Mucosa of rectum (tissue), 2 donors: ENCODE measurements at regions not wholly inside any gene's neighbourhood (a gene's known extent, or its start where the extent isn't known, plus 50 kb on each side); places are given as distances from the start of the nearest gene placed in this dataset.
"Not testable (repeated sequence)": the region's sequence is repeated elsewhere in the genome, so short reads cannot be mapped to it uniquely, and the experiment has no call there.

Experiments used
- H3K27ac ChIP-seq, 2 donors: one replicate each; pipeline ENCODE4 v1.7.0; 2013; ENCODE audit warnings: inconsistent platforms in 2 of 2, low read depth in 2 of 2, low read length in 2 of 2
- H3K27me3 ChIP-seq, 2 donors: one replicate each; pipeline ENCODE4 v1.7.0; 2013; ENCODE audit warnings: low read length in 2 of 2; ENCODE audit not compliant: control insufficient read depth in 2 of 2, insufficient read depth in 2 of 2
- H3K36me3 ChIP-seq, 2 donors: one replicate each; pipeline ENCODE4 v1.7.0; 2013; ENCODE audit warnings: low read length in 2 of 2; ENCODE audit not compliant: control insufficient read depth in 2 of 2, insufficient read depth in 2 of 2
- H3K4me1 ChIP-seq, 2 donors: one replicate each; pipeline ENCODE4 v1.7.0; 2013; ENCODE audit warnings: low read length in 2 of 2, mild to moderate bottlenecking in 1 of 2; ENCODE audit not compliant: control insufficient read depth in 2 of 2, insufficient read depth in 2 of 2
- H3K4me3 ChIP-seq, 2 donors: one replicate each; pipeline ENCODE4 v1.7.0; 2013; ENCODE audit warnings: low read length in 2 of 2
- H3K9ac ChIP-seq, 2 donors: one replicate each; pipeline ENCODE4 v1.7.0; 2013; ENCODE audit warnings: low read length in 2 of 2, low read depth in 1 of 2, mild to moderate bottlenecking in 1 of 2
- H3K9me3 ChIP-seq, 2 donors: one replicate each; pipeline ENCODE4 v1.7.0; 2013; ENCODE audit warnings: low read length in 2 of 2; ENCODE audit not compliant: control insufficient read depth in 2 of 2
- donor health status: healthy.
- donor health status: Normal muscosa, but diverticular disease.

- no peaks in the 10 kb centered on the region for H3K9me3 ChIP-seq
Measured at GRCh38 chr7:106749165-106749564, 88.2 kb upstream of the CCDC71L start.

DNA sequence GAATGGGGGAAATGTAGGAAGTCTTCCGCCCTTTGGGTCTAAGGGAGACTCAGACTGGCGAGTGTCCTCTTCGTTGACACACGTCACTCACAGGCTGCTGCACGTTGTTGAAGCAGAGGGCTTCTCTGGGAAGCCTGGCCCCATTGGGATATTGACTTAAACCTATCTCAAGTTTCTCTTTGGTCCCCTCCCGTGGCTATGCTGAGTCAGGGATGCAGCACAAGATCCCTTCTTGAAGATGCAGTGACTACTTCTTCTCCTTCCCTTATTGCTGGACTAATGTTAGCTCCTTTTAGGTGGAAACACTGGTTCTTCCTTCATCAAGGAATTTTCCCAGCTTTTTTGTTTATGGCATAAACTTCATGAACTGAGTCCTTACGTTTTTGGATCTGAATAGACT is 89.8 kb upstream of the CCDC71L start:
- no peak overlapping the region for H3K27ac ChIP-seq
- no peaks in the 10 kb centered on the region for H3K36me3 ChIP-seq
- no peak overlapping the region for H3K4me3 ChIP-seq
- H3K27me3 ChIP-seq = no peaks in the 10 kb centered on the region
- peaks cover 0 to 3% of the 10 kb centered on the region in 2 donors for H3K4me1 ChIP-seq
- H3K9ac ChIP-seq = no peak overlapping the region
- H3K9me3 ChIP-seq = no peaks in the 10 kb centered on the region

More at GRCh38 chr7:106749165-106749564, 88.2 kb upstream of the CCDC71L start:
- Histone ChIP-seq H3K9ac (no peak overlapping the region), H3K27me3 (no peaks in the 10 kb centered on the region), H3K4me1 (peaks cover 0 to 3% of the 10 kb centered on the region in 2 donors), H3K27ac (no peak overlapping the region), H3K36me3 (no peaks in the 10 kb centered on the region), H3K4me3 (no peak overlapping the region)

- Histone ChIP-seq H3K4me1 (peaks cover 0 to 3% of the 10 kb centered on the region in 2 donors), H3K27me3 (no peaks in the 10 kb centered on the region), H3K36me3 (no peaks in the 10 kb centered on the region), H3K27ac (no peak overlapping the region), H3K9me3 (no peaks in the 10 kb centered on the region), H3K4me3 (no peak overlapping the region), H3K9ac (no peak overlapping the region)
Measured at GRCh38 chr7:106752367-106752766, 91.4 kb upstream of the CCDC71L start.

DNA sequence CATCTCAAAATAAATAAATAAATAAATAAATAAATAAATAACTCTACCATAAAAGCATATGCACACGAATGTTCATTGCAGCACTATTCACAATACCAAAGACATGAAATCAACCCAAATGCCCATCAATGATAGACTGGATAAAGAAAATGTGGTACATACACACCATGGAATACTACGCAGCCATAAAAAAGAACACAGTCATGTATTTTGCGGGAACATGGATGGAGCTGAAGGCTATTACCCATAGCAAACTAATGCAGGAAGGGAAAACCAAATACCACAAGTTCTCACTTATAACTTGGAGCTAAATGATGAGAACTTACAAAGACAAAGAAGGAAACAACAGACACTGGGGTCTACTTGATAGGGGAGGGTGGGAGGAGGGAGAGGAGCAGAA is 94.1 kb upstream of the CCDC71L start:
- H3K4me1 ChIP-seq, H3K27ac ChIP-seq, H3K9ac ChIP-seq, H3K27me3 ChIP-seq, H3K4me3 ChIP-seq, H3K36me3 ChIP-seq, H3K9me3 ChIP-seq: not testable (repeated sequence)

DNA sequence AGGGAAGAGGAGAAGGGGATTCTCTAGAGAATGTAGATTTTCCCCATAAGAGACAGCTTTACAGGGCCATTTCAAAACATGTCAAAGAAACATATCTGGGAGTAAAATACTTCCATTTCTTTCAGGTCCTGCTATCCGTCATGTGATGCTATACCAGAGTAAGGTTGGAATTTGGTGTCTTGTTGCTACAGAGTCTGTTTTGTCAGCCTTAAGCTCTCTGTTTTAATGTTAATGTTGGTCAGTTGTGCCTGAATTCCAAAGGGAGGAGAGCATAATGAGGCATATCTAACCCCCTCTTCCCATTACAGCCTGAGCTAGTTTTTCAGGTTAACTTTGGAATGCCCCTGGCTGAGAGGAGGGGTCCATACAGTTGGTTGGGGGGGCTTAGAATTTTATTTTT is 94.7 kb upstream of the CCDC71L start:
- Histone ChIP-seq H3K27me3 (no peaks in the 10 kb centered on the region), H3K4me3 (no peak overlapping the region), H3K9ac (no peak overlapping the region), H3K36me3 (no peaks in the 10 kb centered on the region), H3K27ac (no peak overlapping the region), H3K4me1 (peaks cover 0 to 3% of the 10 kb centered on the region in 2 donors), H3K9me3 (no peaks in the 10 kb centered on the region)

- Histone ChIP-seq H3K36me3 (no peaks in the 10 kb centered on the region), H3K9ac (no peak overlapping the region), H3K27me3 (no peaks in the 10 kb centered on the region), H3K4me1 (peaks cover 0 to 3% of the 10 kb centered on the region in 2 donors), H3K27ac (no peak overlapping the region), H3K9me3 (no peaks in the 10 kb centered on the region), H3K4me3 (no peak overlapping the region)
Measured at GRCh38 chr7:106756071-106756470, 95.1 kb upstream of the CCDC71L start.

- no peak overlapping the region for H3K4me3 ChIP-seq
- H3K27me3 ChIP-seq = no peaks in the 10 kb centered on the region
- H3K9ac ChIP-seq = no peak overlapping the region
- no peaks in the 10 kb centered on the region for H3K36me3 ChIP-seq
- no peaks in the 10 kb centered on the region for H3K9me3 ChIP-seq
- peaks cover 0 to 3% of the 10 kb centered on the region in 2 donors for H3K4me1 ChIP-seq
- no peak overlapping the region for H3K27ac ChIP-seq
Measured at GRCh38 chr7:106756884-106757283, 95.9 kb upstream of the CCDC71L start.

DNA sequence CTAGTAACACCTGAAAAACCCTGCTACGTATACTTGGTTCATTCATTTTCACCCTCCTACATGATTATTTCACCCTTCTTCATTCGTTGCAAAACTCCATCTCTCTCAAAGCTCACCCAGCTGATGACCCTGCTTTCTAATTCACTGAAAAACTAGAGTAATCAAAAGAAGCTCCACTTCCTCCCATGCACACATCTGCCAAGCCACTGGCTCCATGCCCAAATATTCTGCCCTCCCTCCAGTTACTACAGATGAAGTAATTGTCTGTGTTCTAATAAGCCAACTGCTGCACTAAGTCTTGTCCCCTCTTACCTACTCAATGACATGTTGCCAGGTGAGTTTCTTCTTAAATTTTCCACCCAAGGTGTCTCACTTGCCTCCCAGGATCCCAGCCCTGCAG is 96.9 kb upstream of the CCDC71L start:
- no peaks in the 10 kb centered on the region for H3K9me3 ChIP-seq
- peaks cover 0 to 2% of the 10 kb centered on the region in 2 donors for H3K4me1 ChIP-seq
- no peaks in the 10 kb centered on the region for H3K36me3 ChIP-seq
- no peak overlapping the region for H3K4me3 ChIP-seq
- no peak overlapping the region for H3K9ac ChIP-seq
- no peaks in the 10 kb centered on the region for H3K27me3 ChIP-seq
- H3K27ac ChIP-seq = no peak overlapping the region

- H3K27ac ChIP-seq, H3K9ac ChIP-seq: not testable (repeated sequence)
Measured at GRCh38 chr7:106762845-106763244, 101.9 kb upstream of the CCDC71L start.

DNA sequence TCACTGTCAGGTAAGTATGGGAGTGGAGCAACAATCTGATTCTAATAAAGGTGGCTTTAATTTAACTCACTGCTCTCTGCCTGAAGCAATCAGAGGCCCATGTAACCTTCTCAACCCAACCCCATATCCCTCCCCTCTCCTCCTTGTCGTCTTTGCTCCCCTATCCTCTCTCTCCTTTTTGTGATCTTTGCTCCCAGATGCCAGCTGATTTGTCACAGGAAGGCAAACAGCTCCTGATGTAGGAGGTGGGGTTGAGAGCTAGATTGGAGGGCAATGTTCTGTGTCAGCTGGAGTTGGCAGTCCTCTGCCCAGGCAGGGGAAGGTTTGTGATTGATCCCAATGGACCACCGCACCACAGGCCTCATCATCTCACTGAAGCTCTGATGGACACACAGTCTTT is 101.4 kb upstream of the PIK3CG start:
- Histone ChIP-seq H3K27ac (no peak overlapping the region), H3K36me3 (no peaks in the 10 kb centered on the region), H3K4me1 (no peaks in the 10 kb centered on the region), H3K27me3 (no peaks in the 10 kb centered on the region), H3K9ac (no peak overlapping the region), H3K9me3 (no peaks in the 10 kb centered on the region), H3K4me3 (no peak overlapping the region)

More at GRCh38 chr7:106762845-106763244, 101.9 kb upstream of the CCDC71L start:
- H3K4me3 ChIP-seq, H3K4me1 ChIP-seq, H3K27me3 ChIP-seq, H3K9me3 ChIP-seq, H3K36me3 ChIP-seq: not testable (repeated sequence)

DNA sequence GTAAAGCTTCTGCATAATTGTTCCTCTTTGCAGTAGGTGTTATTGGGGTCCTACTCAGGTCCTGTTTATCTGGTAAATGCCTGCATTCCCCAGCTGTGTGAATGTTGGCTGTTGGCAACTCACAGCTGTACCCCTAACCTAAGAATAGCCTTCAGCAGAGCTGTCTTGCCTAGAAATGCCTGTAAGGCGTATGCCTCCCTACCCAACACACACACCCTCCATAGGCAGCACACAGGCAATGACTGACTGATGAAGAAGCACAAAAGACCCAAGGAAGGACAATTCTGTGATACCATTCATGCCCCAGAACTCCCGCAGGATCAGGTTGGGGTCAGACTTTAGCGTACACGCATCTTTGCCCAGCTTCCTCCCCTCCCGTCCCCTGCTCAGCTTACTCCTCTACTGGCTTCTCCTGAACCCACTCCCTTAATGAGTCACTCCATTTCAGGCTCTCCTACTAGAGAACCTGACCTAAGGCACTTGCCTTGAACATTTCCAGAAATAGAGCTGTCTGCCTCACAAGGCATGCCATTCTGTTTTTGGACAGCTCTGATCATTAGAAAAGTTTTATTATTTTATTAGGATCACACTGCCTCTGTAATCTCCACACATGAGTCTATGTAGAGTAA is 99.2 kb upstream of the PIK3CG start:
- Histone ChIP-seq H3K9me3 (no peaks in the 10 kb centered on the region), H3K27ac (no peak overlapping the region), H3K4me3 (no peak overlapping the region), H3K36me3 (no peaks in the 10 kb centered on the region), H3K9ac (no peak overlapping the region), H3K4me1 (no peaks in the 10 kb centered on the region), H3K27me3 (no peaks in the 10 kb centered on the region)
